ENCODE measurements at regions not wholly inside any gene's neighbourhood (a gene's known extent, or its start where the extent isn't known, plus 50 kb on each side); places are given as distances from the start of the nearest gene placed in this dataset.
"Not testable (repeated sequence)": the region's sequence is repeated elsewhere in the genome, so short reads cannot be mapped to it uniquely, and the experiment has no call there.

DNA sequence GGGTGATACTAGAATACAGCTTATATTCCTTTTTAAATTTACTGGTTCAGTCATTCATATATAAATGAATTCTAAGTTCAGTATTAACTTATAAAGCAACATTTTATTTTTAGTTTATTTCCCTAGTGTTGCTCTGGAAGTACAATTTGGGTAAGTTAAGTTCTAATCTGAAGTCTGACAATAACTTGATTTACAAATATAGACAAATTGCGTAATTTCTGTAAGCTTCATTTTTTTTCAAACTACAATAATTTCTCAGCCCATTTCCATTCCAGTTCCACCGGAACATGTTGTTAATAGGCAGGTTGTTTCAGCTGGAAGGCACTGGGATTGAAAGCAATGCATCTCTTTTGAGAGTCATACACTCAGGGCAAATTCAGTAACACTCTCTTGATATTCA is 2000.7 kb downstream of the OLFM4 start:
- H4K20me1 ChIP-seq (ENCODE audit: control insufficient read depth, insufficient read depth, low read length, poor library complexity, severe bottlenecking) = no peaks in the 10 kb centered on the region
- no peaks in the 10 kb centered on the region for H3K79me2 ChIP-seq (ENCODE audit: control insufficient read depth, insufficient read depth, low read length)
- H3K9me3 ChIP-seq (ENCODE audit: control extremely low read depth in 1 of 3, control insufficient read depth in 2 of 3, insufficient read depth in 1 of 3, low read length in 2 of 3) = peaks cover 0 to 8% (median 0%) of the 10 kb centered on the region in 3 donors
- no peaks in the 10 kb centered on the region for H3K4me1 Mint-ChIP-seq
- no peak overlapping the region for H3K9ac ChIP-seq (ENCODE audit: low read length)
- ChIA-PET CTCF (interaction anchor here (1.2 kb wide), 1 partner anchor 9 kb away, joined by 4 read pairs; no protein-coding TSS in a partner anchor), POLR2A (no interaction called here)
- DNase-seq (no peak), ATAC-seq (ENCODE audit: low read depth) (no peak)
- intact Hi-C loops (cut with micrococcal nuclease) = no loop called here
- H3K4me3 Mint-ChIP-seq = no peak overlapping the region
- H3K36me3 ChIP-seq (replicated peaks in 1 of 2; ENCODE audit: control extremely low read depth in 1 of 2, control insufficient read depth in 1 of 2, extremely low read depth in 1 of 2, insufficient read depth in 2 of 2, low read length in 1 of 2) = no peaks in the 10 kb centered on the region
- H3K4me1 ChIP-seq (ENCODE audit: control insufficient read depth in 2 of 2, insufficient read depth in 2 of 2, low read length in 2 of 2) = no peaks in the 10 kb centered on the region
- no peak overlapping the region for H2AFZ ChIP-seq (ENCODE audit: insufficient read depth, low read depth, low read length, poor library complexity, severe bottlenecking)
- H3K27ac Mint-ChIP-seq = no peak overlapping the region
- no peaks in the 10 kb centered on the region for H3K27me3 Mint-ChIP-seq
- H3K4me2 ChIP-seq (replicated peaks; ENCODE audit: low read depth, low read length, poor library complexity, severe bottlenecking) = no peak overlapping the region
- H3K4me3 ChIP-seq (ENCODE audit: control extremely low read depth in 1 of 5, extremely low read depth in 1 of 5, insufficient read depth in 1 of 5, low read depth in 2 of 5, low read length in 4 of 5) = no peak overlapping the region
- no CpG with 5 or more reads among the region's 2 CpGs for WGBS (ENCODE audit: insufficient coverage)
- H3K27me3 ChIP-seq (replicated peaks in 1 of 4; ENCODE audit: control extremely low read depth in 1 of 4, control insufficient read depth in 3 of 4, insufficient read depth in 4 of 4, low read length in 3 of 4) = no peaks in the 10 kb centered on the region
- peaks cover 4% of the 10 kb centered on the region for H3K9me3 Mint-ChIP-seq (ENCODE audit: insufficient read depth)
- no peak overlapping the region for H3K27ac ChIP-seq (ENCODE audit: low read length in 2 of 2)
- TF ChIP-seq, protein P1, sequence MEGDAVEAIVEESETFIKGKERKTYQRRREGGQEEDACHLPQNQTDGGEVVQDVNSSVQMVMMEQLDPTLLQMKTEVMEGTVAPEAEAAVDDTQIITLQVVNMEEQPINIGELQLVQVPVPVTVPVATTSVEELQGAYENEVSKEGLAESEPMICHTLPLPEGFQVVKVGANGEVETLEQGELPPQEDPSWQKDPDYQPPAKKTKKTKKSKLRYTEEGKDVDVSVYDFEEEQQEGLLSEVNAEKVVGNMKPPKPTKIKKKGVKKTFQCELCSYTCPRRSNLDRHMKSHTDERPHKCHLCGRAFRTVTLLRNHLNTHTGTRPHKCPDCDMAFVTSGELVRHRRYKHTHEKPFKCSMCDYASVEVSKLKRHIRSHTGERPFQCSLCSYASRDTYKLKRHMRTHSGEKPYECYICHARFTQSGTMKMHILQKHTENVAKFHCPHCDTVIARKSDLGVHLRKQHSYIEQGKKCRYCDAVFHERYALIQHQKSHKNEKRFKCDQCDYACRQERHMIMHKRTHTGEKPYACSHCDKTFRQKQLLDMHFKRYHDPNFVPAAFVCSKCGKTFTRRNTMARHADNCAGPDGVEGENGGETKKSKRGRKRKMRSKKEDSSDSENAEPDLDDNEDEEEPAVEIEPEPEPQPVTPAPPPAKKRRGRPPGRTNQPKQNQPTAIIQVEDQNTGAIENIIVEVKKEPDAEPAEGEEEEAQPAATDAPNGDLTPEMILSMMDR (IDR thresholded peaks at IDR 0.05) = no peak
- no peak for TF ChIP-seq EZH2 (IDR thresholded peaks at IDR 0.05; ENCODE audit: borderline replicate concordance, insufficient read depth, low read depth, low read length, poor library complexity, severe bottlenecking)

DNA sequence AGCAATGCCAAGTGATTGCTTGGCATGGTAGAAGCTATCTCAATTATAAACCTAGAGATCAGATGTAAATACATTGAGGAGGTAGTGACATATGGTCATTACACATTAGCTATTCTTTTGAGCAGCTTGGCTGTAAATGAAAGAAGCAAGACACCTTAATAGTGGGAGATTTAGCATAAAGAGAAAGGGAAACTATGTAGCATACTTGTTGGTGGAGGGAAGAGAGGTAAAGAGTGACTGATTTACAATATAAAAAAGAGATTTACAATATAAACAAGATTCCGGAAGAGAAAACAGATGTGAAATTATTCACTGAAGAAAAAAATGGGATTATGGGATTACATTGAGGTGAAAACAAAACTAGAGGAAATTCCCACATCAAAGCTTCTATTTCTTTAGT is 2009.6 kb downstream of the OLFM4 start:
- intact Hi-C loops (cut with micrococcal nuclease) = no loop called here
- WGBS (ENCODE audit: insufficient coverage) = no CpG with 5 or more reads among the region's 1 CpG
- no peak overlapping the region for H3K9ac ChIP-seq (ENCODE audit: low read length)
- no peaks in the 10 kb centered on the region for H4K20me1 ChIP-seq (ENCODE audit: control insufficient read depth, insufficient read depth, low read length, poor library complexity, severe bottlenecking)
- H3K4me2 ChIP-seq (replicated peaks; ENCODE audit: low read depth, low read length, poor library complexity, severe bottlenecking) = no peak overlapping the region
- no peak for TF ChIP-seq EZH2 (IDR thresholded peaks at IDR 0.05; ENCODE audit: borderline replicate concordance, insufficient read depth, low read depth, low read length, poor library complexity, severe bottlenecking)
- TF ChIP-seq, protein P1 (IDR thresholded peaks at IDR 0.05) = no peak
- H3K4me3 ChIP-seq (ENCODE audit: control extremely low read depth in 1 of 5, extremely low read depth in 1 of 5, insufficient read depth in 1 of 5, low read depth in 2 of 5, low read length in 4 of 5) = no peak overlapping the region
- H3K27me3 Mint-ChIP-seq = no peaks in the 10 kb centered on the region
- no peaks in the 10 kb centered on the region for H3K79me2 ChIP-seq (ENCODE audit: control insufficient read depth, insufficient read depth, low read length)
- H3K9me3 ChIP-seq (ENCODE audit: control extremely low read depth in 1 of 3, control insufficient read depth in 2 of 3, insufficient read depth in 1 of 3, low read length in 2 of 3) = no peaks in the 10 kb centered on the region
- no peaks in the 10 kb centered on the region for H3K4me1 Mint-ChIP-seq
- peaks cover 5% of the 10 kb centered on the region for H3K9me3 Mint-ChIP-seq (ENCODE audit: insufficient read depth)
- DNase-seq (no peak), ATAC-seq (ENCODE audit: low read depth) (no peak)
- H3K36me3 ChIP-seq (replicated peaks in 1 of 2; ENCODE audit: control extremely low read depth in 1 of 2, control insufficient read depth in 1 of 2, extremely low read depth in 1 of 2, insufficient read depth in 2 of 2, low read length in 1 of 2) = no peaks in the 10 kb centered on the region
- no peak overlapping the region for H2AFZ ChIP-seq (ENCODE audit: insufficient read depth, low read depth, low read length, poor library complexity, severe bottlenecking)
- no peaks in the 10 kb centered on the region for H3K4me1 ChIP-seq (ENCODE audit: control insufficient read depth in 2 of 2, insufficient read depth in 2 of 2, low read length in 2 of 2)
- no peak overlapping the region for H3K4me3 Mint-ChIP-seq
- ChIA-PET POLR2A (no interaction called here), CTCF (interaction anchor here (2.0 kb wide), 1 partner anchor 9 kb away, joined by 4 read pairs; no protein-coding TSS in a partner anchor)
- no peak overlapping the region for H3K27ac ChIP-seq (ENCODE audit: low read length in 2 of 2)
- H3K27ac Mint-ChIP-seq = no peak overlapping the region
- no peaks in the 10 kb centered on the region for H3K27me3 ChIP-seq (replicated peaks in 1 of 4; ENCODE audit: control extremely low read depth in 1 of 4, control insufficient read depth in 3 of 4, insufficient read depth in 4 of 4, low read length in 3 of 4)

DNA sequence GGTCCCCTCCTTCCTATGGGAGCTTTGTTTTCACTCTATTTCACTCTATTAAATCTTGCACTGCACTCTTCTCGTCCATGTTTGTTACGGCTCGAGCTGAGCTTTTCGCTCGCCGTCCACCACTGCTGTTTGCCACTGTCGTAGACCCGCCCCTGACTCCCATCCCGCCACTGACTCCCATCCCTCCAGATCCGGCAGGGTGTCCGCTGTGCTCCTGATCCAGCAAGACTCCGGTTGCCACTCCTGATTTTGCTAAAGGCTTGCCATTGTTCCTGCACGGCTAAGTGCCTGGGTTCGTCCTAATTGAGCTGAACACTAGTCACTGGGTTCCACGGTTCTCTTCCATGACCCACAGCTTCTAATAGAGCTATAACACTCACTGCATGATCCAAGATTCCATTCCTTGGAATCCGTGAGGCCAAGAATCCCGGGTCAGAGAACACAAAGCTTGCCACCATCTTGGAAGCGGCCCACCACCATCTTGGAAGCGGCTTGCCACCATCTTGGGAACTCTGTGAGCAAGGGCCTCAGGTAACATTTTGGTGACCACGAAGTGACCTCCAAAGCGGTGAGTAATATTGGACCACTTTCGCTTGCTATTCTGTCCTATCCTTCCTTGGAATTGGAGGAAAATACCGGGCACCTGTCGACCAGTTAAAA is 2025.4 kb downstream of the OLFM4 start:
- H3K9me3 Mint-ChIP-seq (ENCODE audit: insufficient read depth); H3K9ac ChIP-seq (ENCODE audit: low read length); H3K27me3 Mint-ChIP-seq; H3K27me3 ChIP-seq (replicated peaks in 1 of 4; ENCODE audit: control extremely low read depth in 1 of 4, control insufficient read depth in 3 of 4, insufficient read depth in 4 of 4, low read length in 3 of 4); H3K4me3 ChIP-seq (ENCODE audit: control extremely low read depth in 1 of 5, extremely low read depth in 1 of 5, insufficient read depth in 1 of 5, low read depth in 2 of 5, low read length in 4 of 5); H3K4me1 Mint-ChIP-seq; H3K27ac ChIP-seq (ENCODE audit: low read length in 2 of 2); ATAC-seq (ENCODE audit: low read depth); H3K9me3 ChIP-seq (ENCODE audit: control extremely low read depth in 1 of 3, control insufficient read depth in 2 of 3, insufficient read depth in 1 of 3, low read length in 2 of 3); H3K79me2 ChIP-seq (ENCODE audit: control insufficient read depth, insufficient read depth, low read length); H2AFZ ChIP-seq (ENCODE audit: insufficient read depth, low read depth, low read length, poor library complexity, severe bottlenecking); H4K20me1 ChIP-seq (ENCODE audit: control insufficient read depth, insufficient read depth, low read length, poor library complexity, severe bottlenecking); H3K4me1 ChIP-seq (ENCODE audit: control insufficient read depth in 2 of 2, insufficient read depth in 2 of 2, low read length in 2 of 2); H3K4me2 ChIP-seq (replicated peaks; ENCODE audit: low read depth, low read length, poor library complexity, severe bottlenecking); intact Hi-C loops (cut with micrococcal nuclease); DNase-seq; POLR2A ChIA-PET; H3K36me3 ChIP-seq (replicated peaks in 1 of 2; ENCODE audit: control extremely low read depth in 1 of 2, control insufficient read depth in 1 of 2, extremely low read depth in 1 of 2, insufficient read depth in 2 of 2, low read length in 1 of 2); CTCF ChIA-PET; H3K4me3 Mint-ChIP-seq; H3K27ac Mint-ChIP-seq: not testable (repeated sequence)
- 94% methylated on average over 22 of the region's 24 CpGs for WGBS (ENCODE audit: insufficient coverage)

Data from B cell (primary cell).